ENCODE measurements at regions not wholly inside any gene's neighbourhood (a gene's known extent, or its start where the extent isn't known, plus 50 kb on each side); places are given as distances from the start of the nearest gene placed in this dataset.
"Not testable (repeated sequence)": the region's sequence is repeated elsewhere in the genome, so short reads cannot be mapped to it uniquely, and the experiment has no call there.

GRCh38 chr1:199490769-199491527, 536.6 kb upstream of the NR5A2 start:
- H3K27ac ChIP-seq: no peak overlapping the region
- TF ChIP-seq, protein P1, sequence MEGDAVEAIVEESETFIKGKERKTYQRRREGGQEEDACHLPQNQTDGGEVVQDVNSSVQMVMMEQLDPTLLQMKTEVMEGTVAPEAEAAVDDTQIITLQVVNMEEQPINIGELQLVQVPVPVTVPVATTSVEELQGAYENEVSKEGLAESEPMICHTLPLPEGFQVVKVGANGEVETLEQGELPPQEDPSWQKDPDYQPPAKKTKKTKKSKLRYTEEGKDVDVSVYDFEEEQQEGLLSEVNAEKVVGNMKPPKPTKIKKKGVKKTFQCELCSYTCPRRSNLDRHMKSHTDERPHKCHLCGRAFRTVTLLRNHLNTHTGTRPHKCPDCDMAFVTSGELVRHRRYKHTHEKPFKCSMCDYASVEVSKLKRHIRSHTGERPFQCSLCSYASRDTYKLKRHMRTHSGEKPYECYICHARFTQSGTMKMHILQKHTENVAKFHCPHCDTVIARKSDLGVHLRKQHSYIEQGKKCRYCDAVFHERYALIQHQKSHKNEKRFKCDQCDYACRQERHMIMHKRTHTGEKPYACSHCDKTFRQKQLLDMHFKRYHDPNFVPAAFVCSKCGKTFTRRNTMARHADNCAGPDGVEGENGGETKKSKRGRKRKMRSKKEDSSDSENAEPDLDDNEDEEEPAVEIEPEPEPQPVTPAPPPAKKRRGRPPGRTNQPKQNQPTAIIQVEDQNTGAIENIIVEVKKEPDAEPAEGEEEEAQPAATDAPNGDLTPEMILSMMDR (conservative IDR thresholded peaks at IDR 0.05): no peak

DNA sequence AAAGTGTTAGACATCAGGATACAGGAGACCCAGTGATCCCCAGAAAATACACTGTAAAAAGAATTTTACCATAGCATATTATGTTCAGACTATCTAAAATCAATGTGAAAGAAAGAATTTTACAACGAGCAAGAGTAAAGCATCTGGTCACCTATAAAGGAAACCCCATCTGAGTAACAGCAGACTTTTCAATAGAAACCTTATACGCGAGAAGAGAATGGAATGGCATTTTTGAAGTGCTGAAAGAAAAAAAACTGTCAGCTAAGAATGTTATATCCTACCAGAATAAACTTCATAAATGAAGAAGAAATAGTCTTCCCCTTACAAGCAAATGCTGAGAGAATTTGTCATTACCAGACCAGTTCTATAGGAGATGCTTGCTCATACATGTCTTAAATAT, 532.1 kb upstream of the NR5A2 start:
- H3K27ac ChIP-seq: no peak overlapping the region
- TF ChIP-seq, protein P1 (conservative IDR thresholded peaks at IDR 0.05): no peak

DNA sequence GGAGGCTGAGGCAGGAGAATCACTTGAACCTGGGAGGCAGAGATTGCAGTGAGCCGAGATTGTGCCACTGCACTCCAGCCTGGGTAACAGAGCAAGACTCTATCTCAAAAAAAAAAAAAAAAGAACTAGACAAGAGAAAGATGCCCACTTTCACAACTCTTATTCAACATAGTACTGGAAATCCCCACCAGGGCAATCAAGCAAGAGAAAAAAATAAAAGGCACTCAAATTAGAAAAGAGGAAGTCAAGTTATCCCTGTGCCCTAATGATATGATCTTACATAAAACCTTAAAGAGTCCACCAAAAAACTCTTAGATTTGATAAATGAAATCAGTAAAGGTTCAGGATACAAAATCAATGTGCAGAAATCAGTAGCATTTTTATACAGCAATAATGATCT, 528.7 kb upstream of the NR5A2 start:
- not testable (repeated sequence) for H3K27ac ChIP-seq

GRCh38 chr1:199508072-199508471, 519.4 kb upstream of the NR5A2 start:
- TF ChIP-seq, protein P1 (conservative IDR thresholded peaks at IDR 0.05): no peak
- H3K27ac ChIP-seq: no peak overlapping the region

GRCh38 chr1:199508653-199509052, 518.9 kb upstream of the NR5A2 start:
- no peak overlapping the region for H3K27ac ChIP-seq
- TF ChIP-seq, protein P1 (conservative IDR thresholded peaks at IDR 0.05): no peak

DNA sequence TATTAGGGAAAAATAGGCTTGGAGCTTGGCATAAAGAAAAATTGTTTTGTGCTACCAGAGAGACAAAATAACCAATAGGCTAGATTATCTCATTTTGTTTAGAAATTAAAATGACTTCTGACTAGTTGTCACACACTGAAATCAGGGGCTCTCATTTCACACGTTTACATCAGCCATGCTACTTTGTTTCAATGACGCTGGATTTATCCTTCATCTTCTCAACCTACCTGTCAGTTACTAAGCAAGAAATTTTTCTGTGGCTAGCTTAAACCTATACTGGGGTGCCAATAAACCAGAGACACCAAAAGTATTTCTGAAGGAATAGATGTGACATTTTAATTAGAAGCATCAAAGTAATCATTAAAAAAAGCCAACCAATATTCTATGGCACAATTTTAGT, 518.1 kb upstream of the NR5A2 start:
- TF ChIP-seq, protein P1 (conservative IDR thresholded peaks at IDR 0.05): no peak
- H3K27ac ChIP-seq: no peak overlapping the region

DNA sequence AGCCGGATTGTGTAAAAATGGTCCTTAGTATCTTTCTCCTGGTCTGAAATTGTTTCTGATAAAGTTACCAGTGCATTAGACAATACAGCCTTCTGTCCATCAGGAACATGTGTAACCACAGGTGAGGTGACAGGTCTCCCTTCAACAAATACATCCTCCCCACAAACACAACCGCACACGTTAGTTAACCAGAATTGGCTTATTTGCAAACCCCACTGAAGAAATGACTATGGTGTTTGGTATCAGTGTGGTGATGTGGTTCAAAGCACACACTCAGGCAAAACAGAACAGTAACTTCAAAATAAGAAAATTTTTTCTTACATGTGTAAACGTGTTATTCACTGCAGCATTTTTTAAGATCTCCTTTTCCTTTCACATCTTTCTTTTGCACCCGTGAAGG, 517.2 kb upstream of the NR5A2 start:
- H3K27ac ChIP-seq: no peak overlapping the region
- TF ChIP-seq, protein P1 (conservative IDR thresholded peaks at IDR 0.05): no peak

DNA sequence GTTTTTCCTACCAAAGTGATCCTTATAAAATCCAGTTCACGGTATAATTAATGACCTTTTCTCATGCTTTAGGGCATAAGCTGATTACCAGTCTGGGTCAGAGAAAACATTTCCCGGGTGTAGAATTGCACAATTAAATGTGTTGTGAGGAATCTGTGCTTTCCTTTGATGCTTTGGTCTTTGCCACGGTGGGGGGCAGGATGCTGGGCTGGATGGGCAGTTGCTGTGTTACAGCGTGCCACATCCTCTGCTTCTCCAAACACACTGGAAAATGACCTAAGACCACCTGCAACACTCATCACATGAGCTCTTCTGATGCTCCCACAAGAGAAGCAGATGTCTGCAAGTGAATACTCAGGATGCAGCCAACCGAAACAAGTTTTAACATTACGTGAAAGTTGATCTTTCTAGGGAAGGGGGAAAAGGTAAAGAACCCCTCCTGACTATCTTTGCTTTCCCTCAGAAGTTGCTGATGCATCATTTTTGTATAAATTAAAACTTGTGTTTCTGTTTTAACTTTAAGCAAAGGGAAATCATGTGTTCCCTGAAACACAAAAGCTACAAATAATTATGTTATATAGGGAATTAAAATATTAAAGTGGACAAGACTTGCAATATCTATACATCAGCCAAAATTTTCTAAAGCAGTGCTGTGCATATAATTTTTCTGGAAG, 515.3 kb upstream of the NR5A2 start:
- TF ChIP-seq, protein P1 (conservative IDR thresholded peaks at IDR 0.05): no peak
- no peak overlapping the region for H3K27ac ChIP-seq

Data from VCaP (cell line).